Upper lobe of left lung (tissue), 4 donors: ENCODE measurements at regions not wholly inside any gene's neighbourhood (a gene's known extent, or its start where the extent isn't known, plus 50 kb on each side); places are given as distances from the start of the nearest gene placed in this dataset.

Source experiments
- POLR2A ChIP-seq, 4 donors: fragments of 450-650 bp; IDR thresholded peaks; one replicate each; pipeline ENCODE4 v1.5.1; 2016 to 2017; ENCODE audit warnings: antibody characterized with exemption in 4 of 4, mild to moderate bottlenecking in 2 of 4
- POLR2AphosphoS5 ChIP-seq, 2 donors: sonication (generic); formaldehyde crosslinking; IDR thresholded peaks; one replicate each; pipeline ENCODE4 v1.5.1; 2017; ENCODE audit warnings: antibody characterized with exemption in 2 of 2
- TF ChIP-seq, protein P1 (sequence below), 6 experiments: fragments of 450-650 bp in 4 of 6; fragments of 200-600 bp in 2 of 6; sonication (generic) in 2 of 6; IDR thresholded peaks; one replicate each; pipeline ENCODE4 v1.5.1; 2016 to 2019; ENCODE audit warnings: antibody characterized with exemption in 6 of 6

DNA sequence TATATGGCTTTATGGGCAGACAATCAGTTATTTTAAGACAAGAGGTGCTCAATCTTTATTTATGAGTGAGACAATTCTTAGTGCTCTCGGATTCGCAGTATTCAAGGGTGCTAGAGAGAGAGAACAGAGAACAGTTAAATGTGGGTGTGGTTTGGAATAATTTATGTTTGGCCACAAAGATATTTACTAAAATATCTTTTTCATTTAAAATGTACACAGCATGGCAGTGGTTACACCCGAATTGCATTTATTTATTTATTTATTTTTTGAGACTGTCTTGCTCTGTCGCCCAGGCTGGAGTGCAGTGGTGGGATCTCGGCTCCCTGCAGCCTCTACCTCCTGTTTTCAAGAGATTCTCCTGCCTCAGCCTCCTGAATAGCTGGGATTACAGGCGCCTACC lies 109.2 kb downstream of the CDCA7 start:
- no peak for TF ChIP-seq POLR2A (IDR thresholded peaks at IDR 0.05)
- TF ChIP-seq, protein P1, sequence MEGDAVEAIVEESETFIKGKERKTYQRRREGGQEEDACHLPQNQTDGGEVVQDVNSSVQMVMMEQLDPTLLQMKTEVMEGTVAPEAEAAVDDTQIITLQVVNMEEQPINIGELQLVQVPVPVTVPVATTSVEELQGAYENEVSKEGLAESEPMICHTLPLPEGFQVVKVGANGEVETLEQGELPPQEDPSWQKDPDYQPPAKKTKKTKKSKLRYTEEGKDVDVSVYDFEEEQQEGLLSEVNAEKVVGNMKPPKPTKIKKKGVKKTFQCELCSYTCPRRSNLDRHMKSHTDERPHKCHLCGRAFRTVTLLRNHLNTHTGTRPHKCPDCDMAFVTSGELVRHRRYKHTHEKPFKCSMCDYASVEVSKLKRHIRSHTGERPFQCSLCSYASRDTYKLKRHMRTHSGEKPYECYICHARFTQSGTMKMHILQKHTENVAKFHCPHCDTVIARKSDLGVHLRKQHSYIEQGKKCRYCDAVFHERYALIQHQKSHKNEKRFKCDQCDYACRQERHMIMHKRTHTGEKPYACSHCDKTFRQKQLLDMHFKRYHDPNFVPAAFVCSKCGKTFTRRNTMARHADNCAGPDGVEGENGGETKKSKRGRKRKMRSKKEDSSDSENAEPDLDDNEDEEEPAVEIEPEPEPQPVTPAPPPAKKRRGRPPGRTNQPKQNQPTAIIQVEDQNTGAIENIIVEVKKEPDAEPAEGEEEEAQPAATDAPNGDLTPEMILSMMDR (IDR thresholded peaks at IDR 0.05), result no peak
- no peak for TF ChIP-seq POLR2AphosphoS5 (IDR thresholded peaks at IDR 0.05)
